ENCODE measurements at regions not wholly inside any gene's neighbourhood (a gene's known extent, or its start where the extent isn't known, plus 50 kb on each side); places are given as distances from the start of the nearest gene placed in this dataset.

- ATAC-seq (no peak), FAIRE-seq (no peak), DNase-seq (ENCODE audit: low spot score) (no peak)
- ChIA-PET POLR2A (no interaction called here), CTCF (ENCODE audit: low intra/inter-chr PET ratio, low total read pairs) (no interaction called here)
- H3K27me3 ChIP-seq (ENCODE audit: control insufficient read depth in 1 of 2, insufficient read depth in 2 of 2, low read length in 2 of 2): no peaks in the 10 kb centered on the region
- H4K20me1 ChIP-seq (ENCODE audit: insufficient read depth, low read length): no peaks in the 10 kb centered on the region
- H3K9ac ChIP-seq (ENCODE audit: insufficient read depth, low read depth, low read length): no peak overlapping the region
- WGBS (ENCODE audit: low lambda C conversion rate): 3% methylated on average over 3 of the region's 3 CpGs
- H3K27ac ChIP-seq (ENCODE audit: extremely low read length, insufficient read depth, low read length): no peak overlapping the region
- no peaks in the 10 kb centered on the region for H3K4me1 ChIP-seq (ENCODE audit: insufficient read depth, low read length)
- H3K36me3 ChIP-seq (replicated peaks in 1 of 2; ENCODE audit: control insufficient read depth in 1 of 2, insufficient read depth in 2 of 2, low read length in 2 of 2): no peaks in the 10 kb centered on the region
- H3K9me3 ChIP-seq (ENCODE audit: low read length): no peaks in the 10 kb centered on the region
- H3K4me3 ChIP-seq (replicated peaks in 1 of 3; ENCODE audit: insufficient read depth in 1 of 3, low read depth in 2 of 3, low read length in 3 of 3): no peak overlapping the region
- no peak overlapping the region for H2AFZ ChIP-seq (ENCODE audit: low read length)
- H3K4me2 ChIP-seq (ENCODE audit: low read depth, low read length): no peak overlapping the region
- no TSS peak for BruUV-seq (replicated peaks)
- intact Hi-C loops (cut with micrococcal nuclease; ENCODE audit: unreplicated experiment): no loop called here
- no peaks in the 10 kb centered on the region for H3K79me2 ChIP-seq (ENCODE audit: insufficient read depth, low read length)
- in situ Hi-C loops (cut with HindIII; ENCODE audit: extremely low pct_ligation_motif_present, low pct_unique_long_range_greater_than_20kb): no loop called here
- no peak for TF ChIP-seq ZNF607 (CRISPR knock-in tag; IDR thresholded peaks at IDR 0.05; ENCODE audit: borderline replicate concordance)
- no peak for TF ChIP-seq MBNL3 (CRISPR knock-in tag; conservative IDR thresholded peaks at IDR 0.05)
- no peak for TF ChIP-seq MXD3 (CRISPR knock-in tag; IDR thresholded peaks at IDR 0.05)
- no peak for TF ChIP-seq SIN3B (IDR thresholded peaks at IDR 0.05; ENCODE audit: low read length)
- no peak for TF ChIP-seq SMAD9 (CRISPR knock-in tag; IDR thresholded peaks at IDR 0.05)
- TF ChIP-seq, protein P1, sequence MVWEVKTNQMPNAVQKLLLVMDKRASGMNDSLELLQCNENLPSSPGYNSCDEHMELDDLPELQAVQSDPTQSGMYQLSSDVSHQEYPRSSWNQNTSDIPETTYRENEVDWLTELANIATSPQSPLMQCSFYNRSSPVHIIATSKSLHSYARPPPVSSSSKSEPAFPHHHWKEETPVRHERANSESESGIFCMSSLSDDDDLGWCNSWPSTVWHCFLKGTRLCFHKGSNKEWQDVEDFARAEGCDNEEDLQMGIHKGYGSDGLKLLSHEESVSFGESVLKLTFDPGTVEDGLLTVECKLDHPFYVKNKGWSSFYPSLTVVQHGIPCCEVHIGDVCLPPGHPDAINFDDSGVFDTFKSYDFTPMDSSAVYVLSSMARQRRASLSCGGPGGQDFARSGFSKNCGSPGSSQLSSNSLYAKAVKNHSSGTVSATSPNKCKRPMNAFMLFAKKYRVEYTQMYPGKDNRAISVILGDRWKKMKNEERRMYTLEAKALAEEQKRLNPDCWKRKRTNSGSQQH (CRISPR knock-in tag; IDR thresholded peaks at IDR 0.05; ENCODE audit: low read depth): no peak
- no peak for TF ChIP-seq HNRNPLL (IDR thresholded peaks at IDR 0.05; ENCODE audit: low read depth, low read length, poor library complexity, severe bottlenecking)
- no peak for TF ChIP-seq ZNF451 (CRISPR knock-in tag; IDR thresholded peaks at IDR 0.05)
These were observed 525.9 kb downstream of the IPMK start for GRCh38 chr10:57741751-57742150.

- no peak for DNase-seq (ENCODE audit: low spot score)
- intact Hi-C loops (cut with micrococcal nuclease; ENCODE audit: unreplicated experiment): no loop called here
- FAIRE-seq: no peak
- H3K4me3 ChIP-seq (replicated peaks in 1 of 3; ENCODE audit: insufficient read depth in 1 of 3, low read depth in 2 of 3, low read length in 3 of 3): no peak overlapping the region
- H3K79me2 ChIP-seq (ENCODE audit: insufficient read depth, low read length): no peaks in the 10 kb centered on the region
- H3K27me3 ChIP-seq (ENCODE audit: control insufficient read depth in 1 of 2, insufficient read depth in 2 of 2, low read length in 2 of 2): no peaks in the 10 kb centered on the region; a peak in 1 of 5 replicates
- no peaks in the 10 kb centered on the region for H4K20me1 ChIP-seq (ENCODE audit: insufficient read depth, low read length)
- no peaks in the 10 kb centered on the region for H3K36me3 ChIP-seq (replicated peaks in 1 of 2; ENCODE audit: control insufficient read depth in 1 of 2, insufficient read depth in 2 of 2, low read length in 2 of 2)
- no peak overlapping the region for H3K9ac ChIP-seq (ENCODE audit: insufficient read depth, low read depth, low read length)
- POLR2A ChIA-PET: no interaction called here
- BruUV-seq (replicated peaks): no TSS peak
- H3K9me3 ChIP-seq (ENCODE audit: low read length): no peaks in the 10 kb centered on the region
- 52% methylated on average over 1 of the region's 1 CpG for WGBS (ENCODE audit: low lambda C conversion rate)
- ATAC-seq: no peak
- no peak overlapping the region for H3K27ac ChIP-seq (ENCODE audit: extremely low read length, insufficient read depth, low read length)
- no peak overlapping the region for H2AFZ ChIP-seq (ENCODE audit: low read length)
- CTCF ChIA-PET (ENCODE audit: low intra/inter-chr PET ratio, low total read pairs): no interaction called here
- in situ Hi-C loops (cut with HindIII; ENCODE audit: extremely low pct_ligation_motif_present, low pct_unique_long_range_greater_than_20kb): no loop called here
- H3K4me1 ChIP-seq (ENCODE audit: insufficient read depth, low read length): no peaks in the 10 kb centered on the region
- no peak overlapping the region for H3K4me2 ChIP-seq (ENCODE audit: low read depth, low read length)
- TF ChIP-seq PRMT3 (CRISPR knock-in tag; IDR thresholded peaks at IDR 0.05; ENCODE audit: borderline replicate concordance, low read depth) (no peak), CCDC6 (CRISPR knock-in tag; IDR thresholded peaks at IDR 0.05) (no peak), CSRNP2 (CRISPR knock-in tag; conservative IDR thresholded peaks at IDR 0.05; ENCODE audit: low read depth) (no peak), ZNF552 (CRISPR knock-in tag; IDR thresholded peaks at IDR 0.05; ENCODE audit: borderline replicate concordance) (no peak)
These were observed 544.4 kb downstream of the IPMK start for GRCh38 chr10:57723305-57723704.

Data from HepG2 (cell line).